ENCODE measurements at regions not wholly inside any gene's neighbourhood (a gene's known extent, or its start where the extent isn't known, plus 50 kb on each side); places are given as distances from the start of the nearest gene placed in this dataset.

- H3K4me3 ChIP-seq (replicated peaks; ENCODE audit: low read depth, low read length), result no peak overlapping the region
- H3K27me3 ChIP-seq (replicated peaks; ENCODE audit: control insufficient read depth, insufficient read depth, low read length), result no peaks in the 10 kb centered on the region
- TF ChIP-seq CTCF (IDR thresholded peaks at IDR 0.05; ENCODE audit: insufficient read depth, low read length, poor library complexity, severe bottlenecking), result peak; percentile 70
- DNase-seq (ENCODE audit: extremely low read depth, insufficient read length), result no peak
- H3K36me3 ChIP-seq (ENCODE audit: control insufficient read depth, insufficient read depth, low read length), result no peaks in the 10 kb centered on the region
Observed at GRCh38 chr5:100479079-100479688, 56.0 kb upstream of the FAM174A start.

DNA sequence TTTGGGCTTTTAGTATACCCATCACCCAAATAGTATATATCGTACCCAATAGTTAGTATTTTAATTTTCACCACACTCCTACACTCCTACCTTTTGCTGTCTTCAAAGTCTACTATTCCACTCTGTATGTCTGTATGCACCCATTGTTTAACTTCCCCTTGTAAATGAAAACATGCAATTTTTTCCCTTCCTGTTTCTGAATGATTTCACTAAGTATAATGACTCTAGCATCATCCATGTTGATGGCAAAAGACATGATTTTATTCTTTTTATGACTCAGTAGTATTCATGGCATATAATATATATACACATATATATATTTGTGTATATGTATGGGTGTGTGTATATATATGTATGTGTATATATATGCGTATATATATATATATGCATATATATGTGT lies 63.1 kb upstream of the FAM174A start:
- DNase-seq (ENCODE audit: extremely low read depth, insufficient read length), result no peak
- no peaks in the 10 kb centered on the region for H3K27me3 ChIP-seq (replicated peaks; ENCODE audit: control insufficient read depth, insufficient read depth, low read length)
- no peak for TF ChIP-seq CTCF (IDR thresholded peaks at IDR 0.05; ENCODE audit: insufficient read depth, low read length, poor library complexity, severe bottlenecking)
- no peak overlapping the region for H3K4me3 ChIP-seq (replicated peaks; ENCODE audit: low read depth, low read length)
- no peaks in the 10 kb centered on the region for H3K36me3 ChIP-seq (ENCODE audit: control insufficient read depth, insufficient read depth, low read length)

- Histone ChIP-seq H3K4me3 (replicated peaks; ENCODE audit: low read depth, low read length) (no peak overlapping the region), H3K36me3 (ENCODE audit: control insufficient read depth, insufficient read depth, low read length) (no peaks in the 10 kb centered on the region), H3K27me3 (replicated peaks; ENCODE audit: control insufficient read depth, insufficient read depth, low read length) (no peaks in the 10 kb centered on the region)
- no peak for TF ChIP-seq CTCF (IDR thresholded peaks at IDR 0.05; ENCODE audit: insufficient read depth, low read length, poor library complexity, severe bottlenecking)
- DNase-seq (ENCODE audit: extremely low read depth, insufficient read length), result no peak
Observed at GRCh38 chr5:100469767-100470166, 65.4 kb upstream of the FAM174A start.

GRCh38 chr5:100464418-100464817 lies 70.8 kb upstream of the FAM174A start:
- H3K36me3 ChIP-seq (ENCODE audit: control insufficient read depth, insufficient read depth, low read length), result no peaks in the 10 kb centered on the region
- DNase-seq (ENCODE audit: extremely low read depth, insufficient read length), result no peak
- H3K27me3 ChIP-seq (replicated peaks; ENCODE audit: control insufficient read depth, insufficient read depth, low read length), result no peaks in the 10 kb centered on the region
- no peak overlapping the region for H3K4me3 ChIP-seq (replicated peaks; ENCODE audit: low read depth, low read length)
- TF ChIP-seq CTCF (IDR thresholded peaks at IDR 0.05; ENCODE audit: insufficient read depth, low read length, poor library complexity, severe bottlenecking), result no peak

DNA sequence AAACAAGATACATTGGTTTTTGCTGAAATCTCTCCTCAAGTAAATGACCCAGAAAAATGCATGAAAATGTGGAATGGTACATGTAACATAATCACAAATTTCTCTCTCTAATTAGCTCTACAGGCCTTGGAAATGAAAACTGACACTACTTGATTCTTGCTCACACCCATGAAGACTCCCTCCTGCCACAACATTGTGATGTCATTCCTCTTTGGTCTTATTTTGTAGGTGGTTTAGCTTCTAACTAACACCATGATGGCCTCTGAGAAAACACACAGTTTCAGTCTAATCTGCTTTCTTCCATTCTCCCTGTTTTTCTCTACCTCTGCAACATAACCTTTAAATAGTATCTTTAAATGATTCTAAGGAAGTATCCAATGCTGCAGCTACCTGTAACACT lies 78.6 kb upstream of the FAM174A start:
- no peak for DNase-seq (ENCODE audit: extremely low read depth, insufficient read length)
- TF ChIP-seq CTCF (IDR thresholded peaks at IDR 0.05; ENCODE audit: insufficient read depth, low read length, poor library complexity, severe bottlenecking), result no peak
- Histone ChIP-seq H3K27me3 (replicated peaks; ENCODE audit: control insufficient read depth, insufficient read depth, low read length) (no peaks in the 10 kb centered on the region), H3K4me3 (replicated peaks; ENCODE audit: low read depth, low read length) (no peak overlapping the region), H3K36me3 (ENCODE audit: control insufficient read depth, insufficient read depth, low read length) (no peaks in the 10 kb centered on the region)

DNA sequence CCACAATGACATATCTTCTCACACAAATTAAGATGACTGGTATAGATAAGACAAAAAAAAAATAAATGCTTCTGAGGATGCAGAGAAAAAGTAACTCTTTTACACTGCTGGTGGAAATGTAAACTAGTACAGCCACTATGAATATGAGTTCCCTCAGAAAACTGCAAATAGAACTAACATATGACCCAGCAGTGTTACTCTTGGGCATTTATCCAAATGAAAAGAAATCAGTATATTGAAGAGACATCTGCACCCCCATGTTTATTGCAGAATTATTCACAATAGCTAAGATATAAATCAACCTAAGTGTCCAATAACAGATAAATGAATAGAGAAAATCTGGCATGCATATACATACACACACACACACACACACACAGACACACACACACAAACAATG lies 83.0 kb upstream of the FAM174A start:
- Histone ChIP-seq H3K4me3 (replicated peaks; ENCODE audit: low read depth, low read length) (no peak overlapping the region), H3K36me3 (ENCODE audit: control insufficient read depth, insufficient read depth, low read length) (no peaks in the 10 kb centered on the region), H3K27me3 (replicated peaks; ENCODE audit: control insufficient read depth, insufficient read depth, low read length) (no peaks in the 10 kb centered on the region)
- TF ChIP-seq CTCF (IDR thresholded peaks at IDR 0.05; ENCODE audit: insufficient read depth, low read length, poor library complexity, severe bottlenecking), result no peak
- no peak for DNase-seq (ENCODE audit: extremely low read depth, insufficient read length)

Measured in GM06990 (cell line).